Lower leg skin (tissue), 3 donors: ENCODE measurements at regions not wholly inside any gene's neighbourhood (a gene's known extent, or its start where the extent isn't known, plus 50 kb on each side); places are given as distances from the start of the nearest gene placed in this dataset.

Experiments used
- POLR2A ChIP-seq, 2 donors: fragments of 450-650 bp; IDR thresholded peaks; one replicate each; pipeline ENCODE4 v1.6.1; 2016 to 2017; ENCODE audit warnings: antibody characterized with exemption in 2 of 2, mild to moderate bottlenecking in 1 of 2, moderate library complexity in 1 of 2
- TF ChIP-seq, protein P1 (sequence below), 3 donors: fragments of 450-650 bp; IDR thresholded peaks; one replicate each; pipeline ENCODE4 v1.5.1; 2016; ENCODE audit warnings: antibody characterized with exemption in 3 of 3, mild to moderate bottlenecking in 3 of 3, moderate library complexity in 2 of 3

DNA sequence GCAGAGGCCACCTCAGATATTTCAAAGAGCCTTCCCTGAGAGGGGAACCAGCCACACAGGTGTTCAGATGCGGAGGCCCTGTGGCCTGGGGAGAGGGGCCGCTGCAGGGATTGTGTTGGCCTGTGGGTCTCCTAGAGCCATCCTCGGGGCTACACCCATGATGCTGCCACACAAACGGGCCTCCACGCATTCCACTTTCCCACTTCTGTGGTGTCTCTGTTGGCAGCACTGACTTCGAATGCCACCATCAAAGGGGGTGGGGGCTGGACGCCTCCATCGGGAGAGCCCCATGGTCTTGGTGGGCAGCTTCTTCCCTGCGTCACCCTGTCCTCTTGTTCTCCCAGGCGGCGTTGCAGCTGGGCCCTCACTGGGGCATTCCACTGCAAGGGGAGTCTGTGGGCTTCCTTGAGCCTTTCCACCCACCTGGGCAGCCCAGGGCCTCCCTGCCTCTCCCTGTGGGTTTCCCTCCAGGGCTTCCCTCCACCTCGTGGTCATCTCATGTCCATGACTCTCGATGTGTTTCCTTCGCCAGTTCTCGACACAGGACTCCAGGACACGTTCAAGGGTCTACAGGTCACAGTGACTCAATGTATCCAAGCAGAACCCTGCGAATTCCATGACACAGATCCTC is 145.5 kb downstream of the ERMARD start:
- TF ChIP-seq, protein P1, sequence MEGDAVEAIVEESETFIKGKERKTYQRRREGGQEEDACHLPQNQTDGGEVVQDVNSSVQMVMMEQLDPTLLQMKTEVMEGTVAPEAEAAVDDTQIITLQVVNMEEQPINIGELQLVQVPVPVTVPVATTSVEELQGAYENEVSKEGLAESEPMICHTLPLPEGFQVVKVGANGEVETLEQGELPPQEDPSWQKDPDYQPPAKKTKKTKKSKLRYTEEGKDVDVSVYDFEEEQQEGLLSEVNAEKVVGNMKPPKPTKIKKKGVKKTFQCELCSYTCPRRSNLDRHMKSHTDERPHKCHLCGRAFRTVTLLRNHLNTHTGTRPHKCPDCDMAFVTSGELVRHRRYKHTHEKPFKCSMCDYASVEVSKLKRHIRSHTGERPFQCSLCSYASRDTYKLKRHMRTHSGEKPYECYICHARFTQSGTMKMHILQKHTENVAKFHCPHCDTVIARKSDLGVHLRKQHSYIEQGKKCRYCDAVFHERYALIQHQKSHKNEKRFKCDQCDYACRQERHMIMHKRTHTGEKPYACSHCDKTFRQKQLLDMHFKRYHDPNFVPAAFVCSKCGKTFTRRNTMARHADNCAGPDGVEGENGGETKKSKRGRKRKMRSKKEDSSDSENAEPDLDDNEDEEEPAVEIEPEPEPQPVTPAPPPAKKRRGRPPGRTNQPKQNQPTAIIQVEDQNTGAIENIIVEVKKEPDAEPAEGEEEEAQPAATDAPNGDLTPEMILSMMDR (IDR thresholded peaks at IDR 0.05), result no peak
- TF ChIP-seq POLR2A (IDR thresholded peaks at IDR 0.05), result no peak
